ENCODE measurements at regions not wholly inside any gene's neighbourhood (a gene's known extent, or its start where the extent isn't known, plus 50 kb on each side); places are given as distances from the start of the nearest gene placed in this dataset.

- no peaks in the 10 kb centered on the region for H3K4me1 ChIP-seq (ENCODE audit: insufficient read depth, low read length)
- H3K4me3 ChIP-seq (ENCODE audit: insufficient read depth, low read length): no peak overlapping the region
- DNase-seq (ENCODE audit: insufficient read length, low spot score, missing footprints): no peak
- H3K36me3 ChIP-seq (ENCODE audit: insufficient read depth, low read length): no peaks in the 10 kb centered on the region
- H4K20me1 ChIP-seq (ENCODE audit: insufficient read depth, low read length): no peaks in the 10 kb centered on the region
- H3K79me2 ChIP-seq (ENCODE audit: insufficient read depth, low read length): no peaks in the 10 kb centered on the region
- TF ChIP-seq CTCF (IDR thresholded peaks at IDR 0.05; ENCODE audit: extremely low read depth, low read depth, low read length): no peak
- H2AFZ ChIP-seq (ENCODE audit: low read length): no peak overlapping the region
- H3K9me3 ChIP-seq (ENCODE audit: low read depth, low read length): no peaks in the 10 kb centered on the region
- H3K4me2 ChIP-seq (ENCODE audit: insufficient read depth, low read length): no peak overlapping the region
- no peaks in the 10 kb centered on the region for H3K27me3 ChIP-seq (ENCODE audit: insufficient read depth, low read length)
- H3K27ac ChIP-seq (ENCODE audit: low read depth, low read length): no peak overlapping the region
Observed at GRCh38 chr2:128742467-128742866, 423.8 kb upstream of the HS6ST1 start.

DNA sequence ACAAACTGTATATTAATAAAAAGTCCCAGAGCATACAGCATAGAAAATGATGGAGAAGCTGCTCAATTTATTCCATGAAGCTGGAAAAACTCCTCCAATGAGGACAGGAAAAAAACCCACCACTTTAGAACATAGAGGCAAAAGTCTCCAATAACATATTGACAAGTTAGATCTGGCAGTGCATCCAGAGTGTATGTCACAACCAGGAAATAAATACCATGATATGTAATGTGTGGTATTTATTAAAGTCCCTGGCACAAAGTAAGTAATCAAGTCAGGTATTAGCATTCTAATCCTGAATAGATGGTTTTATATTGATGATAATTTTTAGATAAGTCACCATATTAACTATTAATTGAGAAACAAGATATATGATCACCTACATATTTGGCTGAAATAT lies 427.3 kb upstream of the HS6ST1 start:
- Histone ChIP-seq H3K27me3 (ENCODE audit: insufficient read depth, low read length) (no peaks in the 10 kb centered on the region), H3K27ac (ENCODE audit: low read depth, low read length) (no peak overlapping the region), H3K4me3 (ENCODE audit: insufficient read depth, low read length) (no peak overlapping the region), H3K36me3 (ENCODE audit: insufficient read depth, low read length) (no peaks in the 10 kb centered on the region), H3K79me2 (ENCODE audit: insufficient read depth, low read length) (no peaks in the 10 kb centered on the region), H4K20me1 (ENCODE audit: insufficient read depth, low read length) (no peaks in the 10 kb centered on the region), H3K4me2 (ENCODE audit: insufficient read depth, low read length) (no peak overlapping the region), H2AFZ (ENCODE audit: low read length) (no peak overlapping the region), H3K4me1 (ENCODE audit: insufficient read depth, low read length) (no peaks in the 10 kb centered on the region), H3K9me3 (ENCODE audit: low read depth, low read length) (no peaks in the 10 kb centered on the region)
- no peak for TF ChIP-seq CTCF (IDR thresholded peaks at IDR 0.05; ENCODE audit: extremely low read depth, low read depth, low read length)
- no peak for DNase-seq (ENCODE audit: insufficient read length, low spot score, missing footprints)

GRCh38 chr2:128746356-128746755 lies 427.7 kb upstream of the HS6ST1 start:
- no peaks in the 10 kb centered on the region for H3K27me3 ChIP-seq (ENCODE audit: insufficient read depth, low read length)
- no peaks in the 10 kb centered on the region for H3K4me1 ChIP-seq (ENCODE audit: insufficient read depth, low read length)
- H3K27ac ChIP-seq (ENCODE audit: low read depth, low read length): no peak overlapping the region
- no peaks in the 10 kb centered on the region for H3K36me3 ChIP-seq (ENCODE audit: insufficient read depth, low read length)
- no peak overlapping the region for H2AFZ ChIP-seq (ENCODE audit: low read length)
- no peak overlapping the region for H3K4me2 ChIP-seq (ENCODE audit: insufficient read depth, low read length)
- no peaks in the 10 kb centered on the region for H3K9me3 ChIP-seq (ENCODE audit: low read depth, low read length)
- no peaks in the 10 kb centered on the region for H3K79me2 ChIP-seq (ENCODE audit: insufficient read depth, low read length)
- no peak for DNase-seq (ENCODE audit: insufficient read length, low spot score, missing footprints)
- no peak for TF ChIP-seq CTCF (IDR thresholded peaks at IDR 0.05; ENCODE audit: extremely low read depth, low read depth, low read length)
- H4K20me1 ChIP-seq (ENCODE audit: insufficient read depth, low read length): no peaks in the 10 kb centered on the region
- H3K4me3 ChIP-seq (ENCODE audit: insufficient read depth, low read length): no peak overlapping the region

DNA sequence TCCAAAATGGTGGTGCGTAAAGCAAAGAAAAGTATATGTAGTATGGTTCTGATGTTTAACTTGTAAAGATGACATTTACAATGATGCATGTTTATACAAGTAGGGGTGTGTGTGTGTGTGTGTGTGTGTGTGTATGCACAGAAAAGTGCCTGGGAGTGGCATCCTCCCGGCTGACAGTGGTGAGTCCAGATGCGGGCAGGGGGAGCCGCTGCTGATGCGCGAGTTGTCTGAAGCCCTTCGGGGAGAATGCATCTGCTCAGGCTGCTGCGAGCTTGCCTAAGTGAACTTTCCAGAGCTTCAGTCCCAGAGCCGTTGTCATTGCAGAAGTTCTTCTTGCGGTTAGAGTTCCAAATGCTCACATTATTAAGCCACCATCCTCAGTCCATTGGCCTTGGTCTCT lies 429.7 kb upstream of the HS6ST1 start:
- TF ChIP-seq CTCF (IDR thresholded peaks at IDR 0.05; ENCODE audit: extremely low read depth, low read depth, low read length): no peak
- no peaks in the 10 kb centered on the region for H3K4me1 ChIP-seq (ENCODE audit: insufficient read depth, low read length)
- H3K4me3 ChIP-seq (ENCODE audit: insufficient read depth, low read length): no peak overlapping the region
- no peak for DNase-seq (ENCODE audit: insufficient read length, low spot score, missing footprints)
- no peak overlapping the region for H2AFZ ChIP-seq (ENCODE audit: low read length)
- no peaks in the 10 kb centered on the region for H4K20me1 ChIP-seq (ENCODE audit: insufficient read depth, low read length)
- H3K27me3 ChIP-seq (ENCODE audit: insufficient read depth, low read length): no peaks in the 10 kb centered on the region
- H3K4me2 ChIP-seq (ENCODE audit: insufficient read depth, low read length): no peak overlapping the region
- no peaks in the 10 kb centered on the region for H3K9me3 ChIP-seq (ENCODE audit: low read depth, low read length)
- H3K27ac ChIP-seq (ENCODE audit: low read depth, low read length): no peak overlapping the region
- H3K36me3 ChIP-seq (ENCODE audit: insufficient read depth, low read length): no peaks in the 10 kb centered on the region
- H3K79me2 ChIP-seq (ENCODE audit: insufficient read depth, low read length): no peaks in the 10 kb centered on the region
